Gastroesophageal sphincter (tissue), 4 donors: ENCODE measurements at regions not wholly inside any gene's neighbourhood (a gene's known extent, or its start where the extent isn't known, plus 50 kb on each side); places are given as distances from the start of the nearest gene placed in this dataset.

Source experiments
- ATAC-seq: fragments of 150-250 bp; one replicate; pipeline ENCODE4 v1.9.1; 2016; ENCODE audit warnings: mild to moderate bottlenecking, moderate library complexity
- H3K27ac ChIP-seq, 4 donors: fragments of 200-600 bp; sonication (generic) in 3 of 4; 1 replicate in 3 of 4; 2 replicates in 1 of 4; pipeline ENCODE4 v1.5.1; 2016 to 2019
- H3K27me3 ChIP-seq: fragments of 200-600 bp; sonication (generic); one replicate; pipeline ENCODE4 v1.5.1; 2019
- H3K36me3 ChIP-seq, 2 donors: fragments of 200-600 bp; sonication (generic); one replicate each; pipeline ENCODE4 v1.5.1; 2019; ENCODE audit warnings: control low read depth in 1 of 2
- H3K4me1 ChIP-seq, 3 donors: fragments of 200-600 bp; sonication (generic); 1 replicate in 2 of 3; 2 replicates in 1 of 3; pipeline ENCODE4 v1.5.1; 2016 to 2019; ENCODE audit warnings: control low read depth in 2 of 3
- H3K4me3 ChIP-seq, 2 donors: fragments of 200-600 bp; sonication (generic); one replicate each; pipeline ENCODE4 v1.5.1; 2019; ENCODE audit warnings: mild to moderate bottlenecking in 1 of 2, moderate library complexity in 1 of 2
- H3K9me3 ChIP-seq, 3 donors: fragments of 200-600 bp; sonication (generic); one replicate each; pipeline ENCODE4 v1.5.1; 2017 to 2019; ENCODE audit warnings: control low read depth in 2 of 3
- EP300 ChIP-seq: sonication (generic); formaldehyde crosslinking; IDR thresholded peaks from one replicate; pipeline ENCODE4 v1.6.1; 2017; ENCODE audit warnings: antibody characterized with exemption, mild to moderate bottlenecking
- POLR2A ChIP-seq, 2 donors: fragments of 450-650 bp; IDR thresholded peaks; one replicate each; pipeline ENCODE4 v1.6.1; 2017; ENCODE audit warnings: antibody characterized with exemption in 2 of 2, mild to moderate bottlenecking in 2 of 2, moderate library complexity in 1 of 2
- POLR2AphosphoS5 ChIP-seq: sonication (generic); formaldehyde crosslinking; IDR thresholded peaks from one replicate; pipeline ENCODE4 v1.6.1; 2017; ENCODE audit warnings: antibody characterized with exemption
- WGBS, 2 donors: methylation state at CpG; one replicate each; pipeline ENCODE4 v1.1.5; 2018; ENCODE audit warnings: low coverage in 1 of 2; 5-methylcytosine and 5-hydroxymethylcytosine counted together
- TF ChIP-seq, protein P1 (sequence below), 4 experiments: fragments of 200-600 bp in 2 of 4; fragments of 450-650 bp in 2 of 4; sonication (generic) in 1 of 4; IDR thresholded peaks; one replicate each; pipeline ENCODE4 v1.5.1; 2017 to 2019; ENCODE audit warnings: antibody characterized with exemption in 4 of 4, mild to moderate bottlenecking in 2 of 4, moderate library complexity in 2 of 4

DNA sequence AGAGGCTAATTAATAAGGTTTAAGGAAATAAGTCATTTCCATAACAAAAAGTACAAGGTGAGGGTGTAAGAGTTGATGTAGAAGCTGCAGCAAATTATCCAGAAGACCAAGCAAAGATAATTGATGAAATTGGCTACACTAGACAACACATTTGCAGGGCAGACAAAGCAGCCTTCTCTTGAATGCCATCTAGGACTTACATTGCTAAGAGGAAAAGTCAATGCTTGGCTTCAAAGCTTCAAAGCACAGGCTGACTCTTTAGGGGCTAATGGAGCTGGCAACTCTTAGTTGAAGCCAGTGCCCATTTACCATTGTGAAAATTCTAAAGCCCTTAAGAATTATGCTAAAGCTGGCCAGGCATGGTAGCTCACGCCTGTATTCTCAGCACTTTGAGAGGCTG lies 728.6 kb upstream of the KLHL29 start:
- no peaks in the 10 kb centered on the region for H3K27me3 ChIP-seq
- H3K36me3 ChIP-seq = no peaks in the 10 kb centered on the region
- TF ChIP-seq, protein P1, sequence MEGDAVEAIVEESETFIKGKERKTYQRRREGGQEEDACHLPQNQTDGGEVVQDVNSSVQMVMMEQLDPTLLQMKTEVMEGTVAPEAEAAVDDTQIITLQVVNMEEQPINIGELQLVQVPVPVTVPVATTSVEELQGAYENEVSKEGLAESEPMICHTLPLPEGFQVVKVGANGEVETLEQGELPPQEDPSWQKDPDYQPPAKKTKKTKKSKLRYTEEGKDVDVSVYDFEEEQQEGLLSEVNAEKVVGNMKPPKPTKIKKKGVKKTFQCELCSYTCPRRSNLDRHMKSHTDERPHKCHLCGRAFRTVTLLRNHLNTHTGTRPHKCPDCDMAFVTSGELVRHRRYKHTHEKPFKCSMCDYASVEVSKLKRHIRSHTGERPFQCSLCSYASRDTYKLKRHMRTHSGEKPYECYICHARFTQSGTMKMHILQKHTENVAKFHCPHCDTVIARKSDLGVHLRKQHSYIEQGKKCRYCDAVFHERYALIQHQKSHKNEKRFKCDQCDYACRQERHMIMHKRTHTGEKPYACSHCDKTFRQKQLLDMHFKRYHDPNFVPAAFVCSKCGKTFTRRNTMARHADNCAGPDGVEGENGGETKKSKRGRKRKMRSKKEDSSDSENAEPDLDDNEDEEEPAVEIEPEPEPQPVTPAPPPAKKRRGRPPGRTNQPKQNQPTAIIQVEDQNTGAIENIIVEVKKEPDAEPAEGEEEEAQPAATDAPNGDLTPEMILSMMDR (IDR thresholded peaks at IDR 0.05) = no peak
- no peak for TF ChIP-seq EP300
- no peak for TF ChIP-seq POLR2AphosphoS5
- no peak for TF ChIP-seq POLR2A (IDR thresholded peaks at IDR 0.05)
- no peak overlapping the region for H3K27ac ChIP-seq
- no CpG with 5 or more reads among the region's 1 CpG for WGBS, 2 donors
- no peaks in the 10 kb centered on the region for H3K4me1 ChIP-seq
- H3K9me3 ChIP-seq = no peaks in the 10 kb centered on the region
- ATAC-seq = no peak
- H3K4me3 ChIP-seq = no peak overlapping the region

DNA sequence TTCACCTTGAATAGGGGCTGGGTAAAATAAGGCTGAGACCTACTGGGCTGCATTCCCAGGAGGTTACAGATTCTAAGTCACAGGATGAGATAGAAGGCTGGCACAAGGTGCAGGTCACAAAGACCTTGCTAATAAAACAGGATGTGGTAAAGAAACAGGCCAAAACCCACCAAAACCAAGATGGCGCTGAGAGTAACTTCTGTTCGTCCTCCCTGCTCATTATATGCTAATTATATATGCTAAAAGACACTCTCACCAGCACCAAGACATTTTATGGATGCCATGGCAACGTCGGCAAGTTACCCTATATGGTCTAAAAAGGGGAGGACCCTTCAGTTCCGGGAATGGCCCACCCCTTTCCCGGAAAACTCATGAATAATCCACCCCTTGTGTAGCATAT lies 711.5 kb upstream of the KLHL29 start:
- H3K27ac ChIP-seq = no peak overlapping the region
- WGBS, 2 donors = 82 to 94% methylated on average over 6 of the region's 6 CpGs
- no peaks in the 10 kb centered on the region for H3K27me3 ChIP-seq
- ATAC-seq = no peak
- no peaks in the 10 kb centered on the region for H3K9me3 ChIP-seq
- H3K4me3 ChIP-seq = no peak overlapping the region
- TF ChIP-seq EP300 (no peak), POLR2AphosphoS5 (no peak), POLR2A (IDR thresholded peaks at IDR 0.05) (no peak)
- TF ChIP-seq, protein P1 (IDR thresholded peaks at IDR 0.05) = no peak
- H3K36me3 ChIP-seq = no peaks in the 10 kb centered on the region
- no peaks in the 10 kb centered on the region for H3K4me1 ChIP-seq

DNA sequence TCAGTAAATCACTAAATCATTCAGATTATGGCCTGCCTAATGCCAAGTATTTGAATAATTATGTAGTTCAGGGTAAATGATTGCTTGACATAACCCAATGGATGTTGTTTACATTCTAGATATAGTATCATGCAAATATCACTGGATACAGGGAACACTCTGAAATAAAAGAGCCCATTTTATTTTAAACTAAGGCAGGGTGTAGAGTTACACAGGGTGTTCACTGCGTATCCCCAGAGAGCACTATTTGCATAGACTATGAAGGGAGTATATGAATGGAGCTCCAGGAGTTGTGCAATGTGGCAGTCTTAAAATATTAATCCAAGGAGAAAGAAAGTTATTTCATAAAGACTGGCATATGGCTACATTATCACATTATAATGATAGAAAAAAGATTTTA lies 701.1 kb upstream of the KLHL29 start:
- H3K4me3 ChIP-seq = no peak overlapping the region
- H3K9me3 ChIP-seq = no peaks in the 10 kb centered on the region
- TF ChIP-seq, protein P1 (IDR thresholded peaks at IDR 0.05) = no peak
- no peak for TF ChIP-seq POLR2A (IDR thresholded peaks at IDR 0.05)
- TF ChIP-seq POLR2AphosphoS5 = no peak
- no peak for TF ChIP-seq EP300
- no peak overlapping the region for H3K27ac ChIP-seq
- whole genome bisulfite sequencing, 2 donors = 75% methylated on average over 1 of the region's 1 CpG
- no peaks in the 10 kb centered on the region for H3K36me3 ChIP-seq
- ATAC-seq = no peak
- H3K4me1 ChIP-seq = no peaks in the 10 kb centered on the region
- H3K27me3 ChIP-seq = no peaks in the 10 kb centered on the region

DNA sequence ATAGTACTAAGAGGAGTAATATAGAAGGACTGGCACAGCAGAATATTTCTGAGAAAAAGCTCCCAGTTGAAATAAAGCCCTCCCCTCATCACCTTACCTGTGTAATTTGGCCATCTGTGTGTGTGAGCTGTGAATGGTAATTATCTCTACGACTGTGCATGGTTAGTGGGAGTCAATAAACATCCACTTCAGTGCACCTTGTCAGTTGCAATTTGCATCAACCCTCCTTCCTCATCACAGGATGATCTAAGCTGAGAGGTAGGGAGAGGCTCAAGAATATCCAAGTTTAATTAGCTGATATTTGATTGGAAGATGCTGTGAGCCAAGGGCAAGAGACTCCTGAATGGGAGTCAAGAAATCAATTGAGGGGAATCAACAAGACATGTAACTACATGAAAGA lies 694.9 kb upstream of the KLHL29 start:
- TF ChIP-seq POLR2AphosphoS5 (no peak), POLR2A (IDR thresholded peaks at IDR 0.05) (no peak), EP300 (no peak)
- TF ChIP-seq, protein P1 (IDR thresholded peaks at IDR 0.05) = no peak
- Histone ChIP-seq H3K27me3 (no peaks in the 10 kb centered on the region), H3K9me3 (no peaks in the 10 kb centered on the region), H3K27ac (no peak overlapping the region), H3K36me3 (no peaks in the 10 kb centered on the region), H3K4me3 (no peak overlapping the region), H3K4me1 (no peaks in the 10 kb centered on the region)
- 83 to 100% methylated on average over 1 of the region's 1 CpG for WGBS, 2 donors
- no peak for ATAC-seq

DNA sequence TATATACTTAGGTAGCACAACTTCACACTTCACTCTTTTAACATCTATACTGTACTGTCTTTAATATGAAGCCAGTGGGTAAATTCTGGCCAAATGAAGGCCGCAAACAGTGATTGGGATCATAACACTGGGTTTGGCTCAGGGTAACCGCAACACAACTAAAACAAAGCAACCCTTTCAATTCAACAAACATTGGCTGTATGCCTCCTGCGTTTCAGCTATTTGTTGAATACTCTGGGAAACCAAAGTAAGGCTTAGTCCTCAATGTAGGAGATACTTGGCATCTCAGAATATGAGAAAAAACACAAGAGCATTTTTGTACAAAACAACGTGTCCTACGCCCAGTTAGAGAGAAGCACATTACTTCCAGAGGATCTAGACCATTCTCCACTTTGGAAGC lies 693.3 kb upstream of the KLHL29 start:
- WGBS, 2 donors = 79 to 83% methylated on average over 4 to 5 of the region's 5 CpGs
- ATAC-seq = no peak
- H3K27me3 ChIP-seq = no peaks in the 10 kb centered on the region
- H3K36me3 ChIP-seq = no peaks in the 10 kb centered on the region
- no peaks in the 10 kb centered on the region for H3K9me3 ChIP-seq
- TF ChIP-seq EP300 (no peak), POLR2A (IDR thresholded peaks at IDR 0.05) (no peak), POLR2AphosphoS5 (no peak)
- TF ChIP-seq, protein P1 (IDR thresholded peaks at IDR 0.05) = no peak
- no peak overlapping the region for H3K27ac ChIP-seq
- H3K4me1 ChIP-seq = no peaks in the 10 kb centered on the region
- H3K4me3 ChIP-seq = no peak overlapping the region
